Heart left ventricle (tissue), 13 donors: ENCODE measurements at regions not wholly inside any gene's neighbourhood (a gene's known extent, or its start where the extent isn't known, plus 50 kb on each side); places are given as distances from the start of the nearest gene placed in this dataset.

Source experiments
- CTCF ChIP-seq, 12 donors: fragments of 200-600 bp; sonication (generic) in 4 of 12; IDR thresholded peaks; one replicate each; pipeline versions ENCODE4 v1.5.0 to v1.8.0; 2018 to 2022; ENCODE audit warnings: antibody characterized with exemption in 12 of 12, mild to moderate bottlenecking in 5 of 12
- POLR2A ChIP-seq, 2 donors: fragments of 450-650 bp; IDR thresholded peaks; one replicate each; pipeline ENCODE4 v1.6.1; 2017; ENCODE audit warnings: antibody characterized with exemption in 2 of 2, mild to moderate bottlenecking in 2 of 2, moderate library complexity in 2 of 2
- donor health status: ischemic (EF 13 %, LVEDD 7.1; RV severe dilation, severe dysfunction).
- donor health status: DM: no; HTN: yes; CAD: no.
- donor health status: DM: no; HTN: no; CAD: no.
- donor health status: ischemic (EF 25% LVEDD 6.9; RV normal size, moderate dysfunction).
- donor health status: ischemic (EF 25% LVEDD 5.7; RV mildly dilated, moderate dysfunction).
- donor health status: ischemic (EF 35%, LVEDD 5.7; RV mildly dilated, moderate dysfunction).
- donor health status: nonischemic (EF 11% LVEDD 7.7; RV severe dilation, severe dysfunction).
- donor health status: DM: yes; HTN: yes; CAD: no.
- donor health status: PGD.
- donor health status: ischemic (EF 29% LVEDD 5.4; RV normal size, mild dysfunction).
- donor health status: nonischemic (EF 23%, LVEDD 6.1; RV moderate dilation, normal function).

GRCh38 chr1:98496256-98496995 lies 165.1 kb upstream of the SNX7 start:
- no peak for TF ChIP-seq CTCF (IDR thresholded peaks at IDR 0.05)
- TF ChIP-seq POLR2A (IDR thresholded peaks at IDR 0.05), result no peak
